ENCODE measurements at regions not wholly inside any gene's neighbourhood (a gene's known extent, or its start where the extent isn't known, plus 50 kb on each side); places are given as distances from the start of the nearest gene placed in this dataset.

- Histone ChIP-seq H3K79me2 (ENCODE audit: control insufficient read depth, insufficient read depth, low read length) (no peaks in the 10 kb centered on the region), H3K27me3 (ENCODE audit: control insufficient read depth in 2 of 2, insufficient read depth in 2 of 2, low read length in 2 of 2) (no peaks in the 10 kb centered on the region), H3K36me3 (ENCODE audit: control insufficient read depth in 2 of 2, extremely low read depth in 1 of 2, insufficient read depth in 2 of 2, low read length in 2 of 2) (no peaks in the 10 kb centered on the region), H4K20me1 (replicated peaks; ENCODE audit: control insufficient read depth, extremely low read depth, insufficient read depth, low read length) (no peaks in the 10 kb centered on the region), H3K9me3 (replicated peaks; ENCODE audit: control insufficient read depth, insufficient read depth, low read length) (no peaks in the 10 kb centered on the region), H2AFZ (ENCODE audit: low read depth, low read length) (no peak overlapping the region), H3K27ac (ENCODE audit: insufficient read depth, low read depth, low read length) (no peak overlapping the region), H3K9ac (replicated peaks; ENCODE audit: extremely low read depth, insufficient read depth, low read length) (no peak overlapping the region), H3K4me3 (replicated peaks in 1 of 3; ENCODE audit: insufficient read depth in 1 of 3, low read depth in 1 of 3, low read length in 3 of 3) (no peak overlapping the region), H3K4me2 (ENCODE audit: insufficient read depth, low read length) (no peak overlapping the region), H3K4me1 (ENCODE audit: control insufficient read depth, extremely low read depth, insufficient read depth, low read length) (no peaks in the 10 kb centered on the region), H3K9me1 (replicated peaks; ENCODE audit: control insufficient read depth, extremely low read depth, insufficient read depth, low read length) (no peaks in the 10 kb centered on the region)
- POLR2A ChIA-PET, result no interaction called here
- no peak for DNase-seq (ENCODE audit: low read depth, low spot score)
- intact Hi-C loops (cut with micrococcal nuclease), result no loop called here
- CTCF ChIA-PET, result no interaction called here
- FAIRE-seq, result no peak
- no TSS peak for BruUV-seq (replicated peaks)
- no peak for TF ChIP-seq GATA2 (IDR thresholded peaks at IDR 0.05; ENCODE audit: insufficient read depth, insufficient read length, low read depth, low read length)
- TF ChIP-seq JUN (IDR thresholded peaks at IDR 0.05; ENCODE audit: borderline replicate concordance, insufficient read depth, insufficient read length, low read depth), result no peak
- TF ChIP-seq POLR2A (IDR thresholded peaks at IDR 0.05; ENCODE audit: low read depth, low read length), result no peak
- TF ChIP-seq FOS (IDR thresholded peaks at IDR 0.05; ENCODE audit: borderline replicate concordance, insufficient read depth, low read length), result no peak
- no peak for TF ChIP-seq EZH2 (IDR thresholded peaks at IDR 0.05; ENCODE audit: borderline replicate concordance, low read depth, low read length, severe bottlenecking)
- TF ChIP-seq MYC (IDR thresholded peaks at IDR 0.05; ENCODE audit: low read depth, low read length), result no peak
- TF ChIP-seq MAX (IDR thresholded peaks at IDR 0.05; ENCODE audit: insufficient read depth, insufficient read length), result no peak
- no peak for TF ChIP-seq POLR2AphosphoS5 (IDR thresholded peaks at IDR 0.05; ENCODE audit: insufficient read depth, low read depth, low read length)
- TF ChIP-seq CTCF (IDR thresholded peaks at IDR 0.05; ENCODE audit: extremely low read depth in 1 of 2, insufficient read depth in 1 of 2, low read depth in 1 of 2, low read length in 2 of 2), result no peak
- dilution Hi-C loops (cut with MboI; ENCODE audit: extremely low pct_ligation_motif_present, low sequenced_read_pairs), result no loop called here
Measured at GRCh38 chr4:4618847-4619246, 77.0 kb upstream of the STX18 start.

Measured in endothelial cell of umbilical vein (primary cell).